Neural crest cell (in vitro differentiated cells): ENCODE measurements at regions not wholly inside any gene's neighbourhood (a gene's known extent, or its start where the extent isn't known, plus 50 kb on each side); places are given as distances from the start of the nearest gene placed in this dataset.

Experiments
- DNase-seq: peaks from one replicate; pipeline ENCODE4 v3.0.0; 2021; ENCODE audit warnings: low read depth, mixed read lengths, low spot score
- H3K27ac Mint-ChIP-seq: one replicate; pipeline ENCODE4 v1.8.0; 2021; ENCODE audit warnings: mild to moderate bottlenecking, mixed read lengths; ENCODE audit not compliant: unreplicated experiment
- H3K27me3 Mint-ChIP-seq: 2 replicates; pipeline ENCODE4 v1.8.0; 2021; ENCODE audit warnings: low read depth, mild to moderate bottlenecking, mixed read lengths
- H3K36me3 Mint-ChIP-seq: 2 replicates; pipeline ENCODE4 v1.8.0; 2021; ENCODE audit warnings: low read depth, mild to moderate bottlenecking, mixed read lengths
- H3K4me1 Mint-ChIP-seq: 2 replicates; pipeline ENCODE4 v1.8.0; 2021; ENCODE audit warnings: mixed read lengths
- H3K4me3 Mint-ChIP-seq: one replicate; pipeline ENCODE4 v1.8.0; 2021; ENCODE audit warnings: mild to moderate bottlenecking, mixed read lengths
- H3K9me3 Mint-ChIP-seq: 2 replicates; pipeline ENCODE4 v1.8.0; 2021; ENCODE audit warnings: mixed read lengths
- CTCF ChIP-seq: fragments of 200-600 bp; sonication (generic); conservative IDR thresholded peaks from 2 replicates; pipeline ENCODE4 v1.5.0; 2021; ENCODE audit warnings: antibody characterized with exemption, mild to moderate bottlenecking

DNA sequence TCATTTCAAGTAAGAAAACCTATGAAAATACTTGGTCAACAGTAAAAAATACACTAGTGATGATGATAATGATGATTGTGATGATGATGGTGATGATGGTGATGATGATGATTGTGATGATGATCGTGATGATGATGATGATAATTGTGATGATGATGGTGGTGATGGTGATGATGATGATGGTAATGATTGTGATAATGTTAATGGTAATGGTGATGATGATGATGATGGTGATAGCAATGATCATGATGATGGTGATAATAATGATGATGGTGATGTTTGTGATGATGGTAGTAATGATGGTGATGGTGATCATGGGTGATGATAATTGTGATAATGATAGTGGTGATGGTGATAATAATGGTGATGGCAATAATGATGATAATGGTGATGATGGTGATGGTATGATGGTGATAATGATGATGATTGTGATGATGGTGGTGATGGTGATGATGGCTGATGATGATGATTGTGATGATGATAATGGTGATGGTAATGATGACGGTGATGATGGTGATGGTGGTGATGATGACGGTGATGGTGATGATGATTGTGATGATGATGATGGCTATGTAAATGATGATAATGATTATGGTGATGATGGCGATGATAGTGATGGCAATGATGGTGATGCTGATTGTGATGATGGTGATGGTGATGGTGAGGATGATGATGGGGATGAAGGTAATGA is 62.1 kb downstream of the VCX3A start:
- Mint-ChIP-seq H3K9me3 (no peaks in the 10 kb centered on the region), H3K27ac (no peak overlapping the region), H3K4me1 (no peaks in the 10 kb centered on the region), H3K4me3 (no peak overlapping the region), H3K36me3 (peaks cover 2% of the 10 kb centered on the region), H3K27me3 (no peaks in the 10 kb centered on the region)
- no peak for TF ChIP-seq CTCF
- no peak for DNase-seq

DNA sequence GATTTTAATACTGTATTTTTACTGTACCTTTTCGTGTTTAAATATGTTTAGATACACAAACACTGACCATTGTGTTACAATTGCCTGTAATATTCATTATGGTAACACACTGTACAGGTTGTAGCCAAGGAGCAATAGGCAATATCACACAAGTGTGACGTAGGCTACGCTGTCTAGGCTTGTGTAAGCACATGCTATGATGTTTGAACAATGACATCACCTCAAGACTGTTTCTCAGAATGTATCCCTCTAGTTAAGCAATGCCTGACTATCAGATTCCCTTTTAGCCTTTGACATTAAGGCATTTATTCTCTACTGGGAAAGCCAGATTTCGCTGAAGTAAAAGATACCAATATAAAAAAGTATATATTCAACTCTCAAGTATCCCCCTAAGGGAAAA is 66.2 kb downstream of the VCX3A start:
- Mint-ChIP-seq H3K27ac (no peak overlapping the region), H3K4me1 (peaks cover 20% of the 10 kb centered on the region), H3K9me3 (no peaks in the 10 kb centered on the region), H3K36me3 (peaks cover 2% of the 10 kb centered on the region), H3K27me3 (no peaks in the 10 kb centered on the region), H3K4me3 (no peak overlapping the region)
- TF ChIP-seq CTCF, result no peak
- no peak for DNase-seq

DNA sequence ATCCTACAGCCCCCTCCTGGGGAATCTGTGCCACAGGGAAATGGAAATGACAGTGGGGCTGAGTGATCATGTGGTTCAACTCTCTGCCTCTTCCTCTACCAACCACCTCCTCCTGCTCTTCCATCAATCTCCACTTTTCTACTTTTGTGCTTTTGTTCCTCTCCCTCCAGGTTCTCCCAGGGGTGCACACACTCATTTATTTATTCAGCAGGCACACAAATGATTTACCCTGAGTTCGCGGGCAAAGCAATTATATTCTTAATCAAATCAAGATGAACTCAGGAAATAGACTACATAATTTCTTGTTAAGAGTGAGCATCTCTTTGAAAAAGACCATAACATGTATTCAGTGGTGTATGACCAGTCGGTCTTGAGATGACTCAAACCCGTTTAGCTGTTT is 69.2 kb downstream of the VCX3A start:
- H3K27ac Mint-ChIP-seq, result no peak overlapping the region
- no peaks in the 10 kb centered on the region for H3K27me3 Mint-ChIP-seq
- H3K4me3 Mint-ChIP-seq, result no peak overlapping the region
- peaks cover 2% of the 10 kb centered on the region for H3K9me3 Mint-ChIP-seq
- H3K36me3 Mint-ChIP-seq, result peaks cover 2% of the 10 kb centered on the region
- no peak for DNase-seq
- no peak for TF ChIP-seq CTCF
- peaks cover 48% of the 10 kb centered on the region for H3K4me1 Mint-ChIP-seq

DNA sequence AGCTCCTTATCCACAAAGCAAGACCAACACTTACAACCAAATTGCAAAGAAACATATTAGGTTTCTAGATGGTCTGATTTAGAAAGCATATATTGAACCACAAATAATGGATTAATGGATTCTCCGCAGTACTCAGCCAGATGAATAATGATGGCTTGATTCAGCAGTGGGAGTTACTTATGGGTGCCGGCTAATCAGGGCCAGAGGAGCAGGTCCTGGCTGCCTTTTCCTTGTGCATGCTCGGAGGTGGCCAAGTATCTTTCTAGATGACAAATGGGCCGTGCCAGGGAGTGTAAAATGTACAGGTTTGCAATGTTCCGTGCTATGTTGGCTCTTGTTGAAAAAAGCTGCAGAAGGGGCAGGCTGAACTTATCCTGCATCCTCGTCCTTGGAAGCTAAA is 70.2 kb downstream of the VCX3A start:
- no peak overlapping the region for H3K4me3 Mint-ChIP-seq
- peaks cover 48% of the 10 kb centered on the region for H3K4me1 Mint-ChIP-seq
- no peak for DNase-seq
- peaks cover under 1% of the 10 kb centered on the region for H3K36me3 Mint-ChIP-seq
- H3K27me3 Mint-ChIP-seq, result no peaks in the 10 kb centered on the region
- peaks cover 9% of the 10 kb centered on the region for H3K9me3 Mint-ChIP-seq
- no peak for TF ChIP-seq CTCF
- H3K27ac Mint-ChIP-seq, result no peak overlapping the region

- no peak overlapping the region for H3K4me3 Mint-ChIP-seq
- no peaks in the 10 kb centered on the region for H3K36me3 Mint-ChIP-seq
- peaks cover 20% of the 10 kb centered on the region for H3K9me3 Mint-ChIP-seq
- no peaks in the 10 kb centered on the region for H3K27me3 Mint-ChIP-seq
- DNase-seq, result no peak
- peaks cover 48% of the 10 kb centered on the region for H3K4me1 Mint-ChIP-seq
- TF ChIP-seq CTCF, result no peak
- H3K27ac Mint-ChIP-seq, result no peak overlapping the region
These were observed 73.9 kb downstream of the VCX3A start for GRCh38 chrX:6460893-6461490.
